ENCODE measurements at regions not wholly inside any gene's neighbourhood (a gene's known extent, or its start where the extent isn't known, plus 50 kb on each side); places are given as distances from the start of the nearest gene placed in this dataset.

DNA sequence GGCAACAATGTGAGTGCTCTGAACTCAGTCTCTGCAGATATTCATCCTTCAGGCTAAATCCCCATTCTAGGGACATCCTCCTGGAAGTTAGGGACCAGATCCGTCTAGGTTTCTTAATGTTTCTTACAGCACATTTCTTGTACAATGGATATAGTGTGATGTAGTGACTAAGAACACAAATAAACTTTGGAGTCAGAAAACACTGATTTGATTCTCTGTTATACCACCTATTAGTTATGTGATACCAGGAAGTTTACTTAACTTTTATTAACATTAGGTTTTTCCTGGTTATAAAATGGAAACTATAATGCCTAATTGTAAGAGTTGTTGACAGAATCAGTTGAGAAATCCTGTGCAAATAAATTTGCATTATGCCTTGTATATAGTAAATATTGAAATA lies 57.6 kb upstream of the KCNQ5 start:
- no peak for TF ChIP-seq FOXA1 (IDR thresholded peaks at IDR 0.05)
- no peak for TF ChIP-seq FOXM1 (IDR thresholded peaks at IDR 0.05; ENCODE audit: borderline replicate concordance)
- TF ChIP-seq TARDBP (IDR thresholded peaks at IDR 0.05): no peak
- no peak for TF ChIP-seq HDGF (IDR thresholded peaks at IDR 0.05; ENCODE audit: borderline replicate concordance)
- no peak for TF ChIP-seq SP1 (IDR thresholded peaks at IDR 0.05)
- TF ChIP-seq BHLHE40 (IDR thresholded peaks at IDR 0.05; ENCODE audit: borderline replicate concordance): no peak
